Fibroblast of lung (primary cell): ENCODE measurements at regions not wholly inside any gene's neighbourhood (a gene's known extent, or its start where the extent isn't known, plus 50 kb on each side); places are given as distances from the start of the nearest gene placed in this dataset.

Experiments
- DNase-seq, 2 donors: peaks; one replicate each; pipeline versions ENCODE4 v3.0.0 to v3.0.0-alpha.2; 2010; ENCODE audit warnings: low read depth in 2 of 2
- H2AFZ ChIP-seq: 2 replicates; pipeline ENCODE4 v1.5.1; 2012; ENCODE audit warnings: low read length, control low read depth, inconsistent platforms
- H3K27ac ChIP-seq: 2 replicates; pipeline ENCODE4 v1.5.1; 2011; ENCODE audit warnings: low read length, control low read depth; ENCODE audit not compliant: insufficient read depth
- H3K27me3 ChIP-seq: 2 replicates; pipeline ENCODE4 v1.5.1; 2011; ENCODE audit warnings: mild to moderate bottlenecking, low read length; ENCODE audit not compliant: control insufficient read depth, insufficient read depth
- H3K36me3 ChIP-seq: 2 replicates; pipeline ENCODE4 v1.5.1; 2011; ENCODE audit warnings: low read length; ENCODE audit not compliant: control insufficient read depth, insufficient read depth
- H3K4me1 ChIP-seq: 2 replicates; pipeline ENCODE4 v1.5.1; 2011; ENCODE audit warnings: low read length; ENCODE audit not compliant: control insufficient read depth, insufficient read depth; ENCODE audit errors: extremely low read depth
- H3K4me2 ChIP-seq: 2 replicates; pipeline ENCODE4 v1.5.1; 2011; ENCODE audit warnings: low read length, control low read depth; ENCODE audit not compliant: insufficient read depth; ENCODE audit errors: extremely low read depth
- H3K4me3 ChIP-seq, 4 experiments: fragments of 200-600 bp in 1 of 4; sonication (generic) in 1 of 4; replicated peaks in 1 of 4; 2 replicates each; pipeline ENCODE4 v1.5.1; 2011 to 2016; ENCODE audit warnings: low read length in 4 of 4, low read depth in 3 of 4, mild to moderate bottlenecking in 3 of 4, control low read depth in 2 of 4, inconsistent platforms in 1 of 4, mixed read lengths in 1 of 4; ENCODE audit not compliant: insufficient read depth in 1 of 4; ENCODE audit errors: control extremely low read depth in 1 of 4
- H3K79me2 ChIP-seq: 2 replicates; pipeline ENCODE4 v1.5.1; 2012; ENCODE audit warnings: mild to moderate bottlenecking, low read length, inconsistent platforms; ENCODE audit not compliant: control insufficient read depth, insufficient read depth
- H3K9ac ChIP-seq: 2 replicates; pipeline ENCODE4 v1.5.1; 2011; ENCODE audit warnings: mild to moderate bottlenecking, low read length, control low read depth; ENCODE audit not compliant: insufficient read depth
- H3K9me3 ChIP-seq: 2 replicates; pipeline ENCODE4 v1.5.1; 2012; ENCODE audit warnings: low read depth, low read length; ENCODE audit not compliant: control insufficient read depth, insufficient read depth
- H4K20me1 ChIP-seq: 2 replicates; pipeline ENCODE4 v1.5.1; 2011; ENCODE audit warnings: low read length; ENCODE audit not compliant: control insufficient read depth, insufficient read depth; ENCODE audit errors: extremely low read depth
- CTCF ChIP-seq, 2 donors: IDR thresholded peaks in 1 of 2; conservative IDR thresholded peaks in 1 of 2; 1 replicate in 1 of 2; 2 replicates in 1 of 2; pipeline ENCODE4 v1.5.1; 2011 to 2012; ENCODE audit warnings: low read length in 2 of 2, control low read depth in 1 of 2, inconsistent platforms in 1 of 2, low read depth in 1 of 2, mild to moderate bottlenecking in 1 of 2
- EZH2 ChIP-seq: IDR thresholded peaks from 2 replicates; pipeline ENCODE4 v1.5.1; 2012; ENCODE audit warnings: low read length, control low read depth, mild to moderate bottlenecking; ENCODE audit errors: missing control alignments

GRCh38 chr10:16232441-16232840, 204.4 kb upstream of the PTER start:
- H3K9ac ChIP-seq: no peak overlapping the region

GRCh38 chr10:16234916-16235315, 201.9 kb upstream of the PTER start:
- no peak for DNase-seq
- no peak overlapping the region for H3K27ac ChIP-seq
- H3K4me2 ChIP-seq: no peak overlapping the region
- H4K20me1 ChIP-seq: no peaks in the 10 kb centered on the region
- H3K4me1 ChIP-seq: no peaks in the 10 kb centered on the region
- H3K79me2 ChIP-seq: no peaks in the 10 kb centered on the region
- no peak overlapping the region for H2AFZ ChIP-seq
- no peak overlapping the region for H3K9ac ChIP-seq
- no peak overlapping the region for H3K4me3 ChIP-seq
- no peaks in the 10 kb centered on the region for H3K9me3 ChIP-seq
- TF ChIP-seq EZH2 (no peak), CTCF (conservative IDR thresholded peaks at IDR 0.05 in 1 of 2, IDR thresholded peaks at IDR 0.05 in 1 of 2; ENCODE audit: low read depth in 1 of 2, low read length in 2 of 2) (no peak)
- H3K27me3 ChIP-seq: no peaks in the 10 kb centered on the region
- H3K36me3 ChIP-seq: no peaks in the 10 kb centered on the region

More at GRCh38 chr10:16232441-16232840, 204.4 kb upstream of the PTER start:
- no peak for DNase-seq
- H3K9me3 ChIP-seq: no peaks in the 10 kb centered on the region
- H4K20me1 ChIP-seq: no peaks in the 10 kb centered on the region
- H3K79me2 ChIP-seq: no peaks in the 10 kb centered on the region
- no peaks in the 10 kb centered on the region for H3K4me1 ChIP-seq
- H3K36me3 ChIP-seq: no peaks in the 10 kb centered on the region
- H3K27me3 ChIP-seq: no peaks in the 10 kb centered on the region
- no peak overlapping the region for H3K4me2 ChIP-seq
- H3K4me3 ChIP-seq: no peak overlapping the region
- H3K27ac ChIP-seq: no peak overlapping the region
- TF ChIP-seq CTCF (conservative IDR thresholded peaks at IDR 0.05 in 1 of 2, IDR thresholded peaks at IDR 0.05 in 1 of 2; ENCODE audit: low read depth in 1 of 2, low read length in 2 of 2) (no peak), EZH2 (no peak)
- no peak overlapping the region for H2AFZ ChIP-seq

- DNase-seq: no peak
- TF ChIP-seq EZH2: no peak
- TF ChIP-seq CTCF (conservative IDR thresholded peaks at IDR 0.05 in 1 of 2, IDR thresholded peaks at IDR 0.05 in 1 of 2; ENCODE audit: low read depth in 1 of 2, low read length in 2 of 2): no peak
These were observed 194.4 kb upstream of the PTER start for GRCh38 chr10:16242446-16242845.

More at GRCh38 chr10:16242446-16242845, 194.4 kb upstream of the PTER start:
- no peaks in the 10 kb centered on the region for H3K9me3 ChIP-seq
- H3K4me2 ChIP-seq: no peak overlapping the region
- no peaks in the 10 kb centered on the region for H4K20me1 ChIP-seq
- H3K4me3 ChIP-seq: no peak overlapping the region
- H2AFZ ChIP-seq: no peak overlapping the region
- H3K79me2 ChIP-seq: no peaks in the 10 kb centered on the region
- H3K36me3 ChIP-seq: no peaks in the 10 kb centered on the region
- no peaks in the 10 kb centered on the region for H3K4me1 ChIP-seq
- H3K27ac ChIP-seq: no peak overlapping the region
- H3K9ac ChIP-seq: no peak overlapping the region
- H3K27me3 ChIP-seq: no peaks in the 10 kb centered on the region
